ENCODE measurements at regions not wholly inside any gene's neighbourhood (a gene's known extent, or its start where the extent isn't known, plus 50 kb on each side); places are given as distances from the start of the nearest gene placed in this dataset.
"Not testable (repeated sequence)": the region's sequence is repeated elsewhere in the genome, so short reads cannot be mapped to it uniquely, and the experiment has no call there.

- H3K9me3 ChIP-seq = no peaks in the 10 kb centered on the region
- no peaks in the 10 kb centered on the region for H3K4me1 ChIP-seq
- intact Hi-C loops (cut with DNase I) = no loop called here
These were observed 1213.7 kb downstream of the GATA3 start for GRCh38 chr10:9268176-9268575.

DNA sequence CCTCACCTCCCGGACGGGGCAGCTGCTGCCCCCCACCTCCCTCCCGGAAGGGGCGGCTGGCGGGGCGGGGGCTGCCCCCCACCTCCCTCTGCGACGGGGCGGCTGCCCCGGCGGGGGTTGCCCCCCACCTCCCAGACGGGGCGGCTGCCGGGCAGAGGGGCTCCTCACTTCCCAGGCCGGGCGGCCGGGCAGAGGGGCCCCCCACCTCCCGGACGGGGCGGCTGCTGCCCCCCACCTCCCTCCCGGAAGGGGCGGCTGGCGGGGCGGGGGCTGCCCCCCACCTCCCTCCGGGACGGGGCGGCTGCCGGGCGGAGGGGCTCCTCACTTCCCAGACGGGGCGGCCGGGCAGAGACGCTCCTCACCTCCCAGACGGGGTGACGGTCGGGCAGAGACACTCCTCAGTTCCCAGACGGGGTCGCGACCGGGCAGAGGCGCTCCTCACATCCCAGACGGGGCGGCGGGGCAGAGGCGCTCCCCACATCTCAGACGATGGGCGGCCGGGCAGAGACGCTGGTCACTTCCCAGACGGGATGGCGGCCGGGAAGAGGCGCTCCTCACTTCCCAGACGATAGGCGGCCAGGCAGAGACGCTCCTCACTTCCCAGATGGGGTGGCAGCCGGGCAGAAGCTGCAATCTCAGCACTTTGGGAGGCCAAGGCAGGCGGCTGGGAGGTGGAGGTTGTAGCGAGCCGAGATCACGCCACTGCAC, 1218.8 kb downstream of the GATA3 start:
- H3K27me3 ChIP-seq; H3K4me3 ChIP-seq; DNase-seq (ENCODE audit: extremely low spot score in 2 of 2); H3K36me3 ChIP-seq; intact Hi-C loops (cut with DNase I); H3K27ac ChIP-seq; H3K4me1 ChIP-seq; H3K9me3 ChIP-seq: not testable (repeated sequence)

More at GRCh38 chr10:9268176-9268575, 1213.7 kb downstream of the GATA3 start:
- no peak for TF ChIP-seq POLR2AphosphoS5 (IDR thresholded peaks at IDR 0.05; ENCODE audit: insufficient read depth in 1 of 2, low read depth in 1 of 2)
- TF ChIP-seq CTCF (IDR thresholded peaks at IDR 0.05) = no peak
- no peak for TF ChIP-seq POLR2A (IDR thresholded peaks at IDR 0.05)
- H3K4me3 ChIP-seq = no peak overlapping the region
- no peak for DNase-seq (ENCODE audit: extremely low spot score in 2 of 2)
- no peak overlapping the region for H3K27ac ChIP-seq
- no peaks in the 10 kb centered on the region for H3K36me3 ChIP-seq
- H3K27me3 ChIP-seq = no peaks in the 10 kb centered on the region

- intact Hi-C loops (cut with DNase I) = no loop called here
- no peaks in the 10 kb centered on the region for H3K36me3 ChIP-seq
- H3K4me3 ChIP-seq = no peak overlapping the region
- no peaks in the 10 kb centered on the region for H3K4me1 ChIP-seq
- H3K9me3 ChIP-seq = no peaks in the 10 kb centered on the region
- H3K27ac ChIP-seq = no peak overlapping the region
- H3K27me3 ChIP-seq = no peaks in the 10 kb centered on the region
- no peak for DNase-seq (ENCODE audit: extremely low spot score in 2 of 2)
- TF ChIP-seq CTCF (IDR thresholded peaks at IDR 0.05) = no peak
- TF ChIP-seq POLR2AphosphoS5 (IDR thresholded peaks at IDR 0.05; ENCODE audit: insufficient read depth in 1 of 2, low read depth in 1 of 2) = no peak
- TF ChIP-seq POLR2A (IDR thresholded peaks at IDR 0.05) = no peak
These were observed 1219.8 kb downstream of the GATA3 start for GRCh38 chr10:9274206-9274755.

- no peak for DNase-seq (ENCODE audit: extremely low spot score in 2 of 2)
- Histone ChIP-seq H3K27ac (no peak overlapping the region), H3K4me3 (no peak overlapping the region), H3K9me3 (no peaks in the 10 kb centered on the region), H3K27me3 (no peaks in the 10 kb centered on the region), H3K36me3 (no peaks in the 10 kb centered on the region), H3K4me1 (no peaks in the 10 kb centered on the region)
- no peak for TF ChIP-seq POLR2A (IDR thresholded peaks at IDR 0.05)
- TF ChIP-seq CTCF (IDR thresholded peaks at IDR 0.05) = no peak
- TF ChIP-seq POLR2AphosphoS5 (IDR thresholded peaks at IDR 0.05; ENCODE audit: insufficient read depth in 1 of 2, low read depth in 1 of 2) = no peak
- intact Hi-C loops (cut with DNase I) = no loop called here
These were observed 1221.4 kb downstream of the GATA3 start for GRCh38 chr10:9275861-9276260.

DNA sequence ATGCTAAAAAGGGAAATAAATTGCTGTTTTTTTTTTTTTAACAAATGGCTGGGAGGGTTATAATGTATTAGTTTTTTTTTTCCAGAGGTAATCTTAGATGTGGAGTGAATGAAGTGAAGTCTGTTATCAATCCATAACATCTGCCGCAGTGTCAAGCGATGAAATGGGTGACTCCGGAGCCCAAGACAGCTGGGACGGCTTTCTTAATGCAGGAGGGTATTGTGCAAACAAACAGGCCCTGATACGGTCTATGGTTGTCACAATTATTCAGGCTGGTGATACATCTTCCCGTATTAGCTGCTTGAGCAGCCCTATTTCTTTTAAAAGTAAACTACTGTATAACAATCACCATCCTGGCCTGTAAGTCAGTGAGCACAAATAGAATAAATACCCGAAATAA, 1231.2 kb downstream of the GATA3 start:
- no peak for TF ChIP-seq POLR2A (IDR thresholded peaks at IDR 0.05)
- TF ChIP-seq CTCF (IDR thresholded peaks at IDR 0.05) = no peak
- no peak for TF ChIP-seq POLR2AphosphoS5 (IDR thresholded peaks at IDR 0.05; ENCODE audit: insufficient read depth in 1 of 2, low read depth in 1 of 2)
- Histone ChIP-seq H3K27ac (no peak overlapping the region), H3K27me3 (no peaks in the 10 kb centered on the region), H3K36me3 (no peaks in the 10 kb centered on the region), H3K4me1 (no peaks in the 10 kb centered on the region), H3K4me3 (no peak overlapping the region), H3K9me3 (no peaks in the 10 kb centered on the region)
- no peak for DNase-seq (ENCODE audit: extremely low spot score in 2 of 2)
- intact Hi-C loops (cut with DNase I) = no loop called here
